ENCODE measurements at regions not wholly inside any gene's neighbourhood (a gene's known extent, or its start where the extent isn't known, plus 50 kb on each side); places are given as distances from the start of the nearest gene placed in this dataset.

DNA sequence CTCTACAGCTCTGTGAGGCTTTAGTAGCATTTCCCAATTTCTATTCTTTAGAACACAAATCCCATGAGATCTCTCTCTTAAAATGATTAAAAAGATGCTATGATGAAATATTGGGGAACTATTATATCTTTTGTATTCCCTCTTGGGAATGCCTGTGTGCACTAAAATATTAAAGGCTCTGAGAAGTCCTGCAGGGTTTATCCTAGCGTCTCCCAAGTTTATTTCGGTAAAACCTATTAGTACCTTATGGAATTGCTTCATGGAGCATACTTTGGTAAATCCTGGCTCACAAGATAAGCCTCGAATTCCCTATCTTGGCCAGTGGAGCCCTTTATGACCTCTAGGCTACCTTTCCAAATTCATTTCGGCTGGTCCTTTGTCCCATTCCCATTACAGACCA is 306.8 kb downstream of the VRK1 start:
- TF ChIP-seq POLR2A (IDR thresholded peaks at IDR 0.05; ENCODE audit: low read depth): no peak
- no peak for TF ChIP-seq POLR2AphosphoS5 (IDR thresholded peaks at IDR 0.05)
